ENCODE measurements at regions not wholly inside any gene's neighbourhood (a gene's known extent, or its start where the extent isn't known, plus 50 kb on each side); places are given as distances from the start of the nearest gene placed in this dataset.

GRCh38 chr7:17523813-17524739 is 225.6 kb downstream of the AHR start (continued):
- TF ChIP-seq ZNF609 (CRISPR knock-in tag; IDR thresholded peaks at IDR 0.05; ENCODE audit: borderline replicate concordance) = no peak
- no peak for TF ChIP-seq MNT (IDR thresholded peaks at IDR 0.05)
- no peak for TF ChIP-seq ZC3H13 (CRISPR knock-in tag; IDR thresholded peaks at IDR 0.05)
- TF ChIP-seq FOXP4 (CRISPR knock-in tag; IDR thresholded peaks at IDR 0.05) = peak; percentile 53; the same call in 1 of the 2 replicates
- TF ChIP-seq ZNF329 (CRISPR knock-in tag; IDR thresholded peaks at IDR 0.05; ENCODE audit: low read depth) = no peak
- TF ChIP-seq RBFOX2 (IDR thresholded peaks at IDR 0.05; ENCODE audit: low read depth, low read length) = no peak
- TF ChIP-seq WIZ (CRISPR knock-in tag; IDR thresholded peaks at IDR 0.05) = no peak
- no peak for TF ChIP-seq ZKSCAN8 (CRISPR knock-in tag; IDR thresholded peaks at IDR 0.05; ENCODE audit: borderline replicate concordance)
- TF ChIP-seq HNRNPL (IDR thresholded peaks at IDR 0.05; ENCODE audit: low read depth, low read length) = no peak
- no peak for TF ChIP-seq MAFF (IDR thresholded peaks at IDR 0.05; ENCODE audit: low read depth, low read length)
- TF ChIP-seq PHF21A (CRISPR knock-in tag; IDR thresholded peaks at IDR 0.05) = no peak
- peak; percentile 60; the same call in 1 of the 2 replicates for TF ChIP-seq ONECUT2 (CRISPR knock-in tag; IDR thresholded peaks at IDR 0.05)
- peak; percentile 74; the same call in 1 of the 2 replicates for TF ChIP-seq THRA (CRISPR knock-in tag; IDR thresholded peaks at IDR 0.05; ENCODE audit: borderline replicate concordance)
- TF ChIP-seq GATAD1 (CRISPR knock-in tag; IDR thresholded peaks at IDR 0.05) = no peak
- TF ChIP-seq ZXDC (CRISPR knock-in tag; IDR thresholded peaks at IDR 0.05) = no peak

Data from HepG2 (cell line).